ENCODE measurements at regions not wholly inside any gene's neighbourhood (a gene's known extent, or its start where the extent isn't known, plus 50 kb on each side); places are given as distances from the start of the nearest gene placed in this dataset.
A peak's percentile ranks its signal among the peaks of the same experiment; 100 is the strongest.
"Not testable (repeated sequence)": the region's sequence is repeated elsewhere in the genome, so short reads cannot be mapped to it uniquely, and the experiment has no call there.

- no peak for DNase-seq (ENCODE audit: low read depth)
Observed at GRCh38 chr7:28328822-28329660, 83.3 kb upstream of the CREB5 start.

DNA sequence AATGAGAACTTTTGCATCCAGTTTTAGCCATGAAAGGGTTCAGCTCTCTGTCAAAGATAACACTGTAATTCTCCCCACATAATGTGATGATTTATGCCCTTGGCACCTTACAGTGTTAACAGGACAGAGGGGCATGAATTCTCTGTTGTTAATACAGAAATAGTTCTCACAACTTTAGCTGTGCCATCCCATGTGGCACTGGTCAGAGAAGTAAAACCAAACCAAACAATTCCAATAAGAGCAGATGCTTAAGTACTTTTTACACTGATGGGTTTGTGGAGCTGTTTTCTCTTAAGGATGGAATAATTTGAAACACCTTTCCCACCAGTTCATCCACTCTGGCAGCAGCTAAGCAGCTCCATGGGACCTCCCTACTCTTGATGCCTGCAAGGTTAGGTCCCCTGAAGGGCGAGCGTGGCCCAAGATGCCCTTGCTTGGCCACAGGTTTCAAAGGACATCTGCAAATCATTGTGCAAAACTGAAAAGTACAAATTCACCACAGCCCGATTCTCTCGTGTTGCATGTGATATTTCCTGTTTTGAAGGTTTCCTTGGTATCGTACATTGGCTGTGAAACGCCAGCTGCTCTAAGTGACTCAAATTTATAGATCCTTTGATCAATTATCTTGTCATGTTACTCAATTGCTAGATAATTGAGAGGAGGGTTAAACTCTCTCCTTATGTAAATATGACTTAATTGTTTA, 82.5 kb upstream of the CREB5 start:
- no peak for DNase-seq (ENCODE audit: low read depth)

DNA sequence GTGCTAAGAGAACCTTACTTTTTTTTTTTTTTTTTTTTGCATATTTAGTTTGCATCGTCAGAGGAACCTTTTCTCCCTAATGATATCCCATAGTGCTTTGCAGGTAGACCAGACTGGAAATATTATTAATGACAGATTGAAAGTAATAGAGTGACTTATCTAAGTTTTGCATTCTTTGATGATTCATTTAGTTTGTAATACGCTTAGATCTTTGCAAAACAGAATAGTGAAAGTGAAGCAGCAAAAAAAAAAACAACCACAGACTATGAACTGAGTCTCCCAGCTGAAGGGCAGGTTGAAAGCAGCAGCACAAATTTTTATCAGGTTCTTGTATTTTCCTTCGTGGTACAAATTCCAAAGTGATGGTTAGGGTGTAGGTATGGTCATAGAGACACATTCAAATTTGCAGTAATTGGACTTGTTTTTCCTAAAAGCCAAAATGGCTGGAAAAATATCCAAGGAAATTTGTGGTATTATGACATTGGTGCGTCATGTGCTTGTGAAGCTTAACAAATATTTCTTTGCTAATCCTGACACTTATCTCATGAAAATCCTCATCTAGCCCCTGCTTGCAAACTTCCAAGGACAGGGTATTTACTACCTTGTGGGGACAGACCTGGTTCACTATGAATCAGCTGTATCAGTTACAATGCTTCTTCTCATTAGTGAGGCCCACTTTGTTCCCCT, 81.8 kb upstream of the CREB5 start:
- no peak for DNase-seq (ENCODE audit: low read depth)

DNA sequence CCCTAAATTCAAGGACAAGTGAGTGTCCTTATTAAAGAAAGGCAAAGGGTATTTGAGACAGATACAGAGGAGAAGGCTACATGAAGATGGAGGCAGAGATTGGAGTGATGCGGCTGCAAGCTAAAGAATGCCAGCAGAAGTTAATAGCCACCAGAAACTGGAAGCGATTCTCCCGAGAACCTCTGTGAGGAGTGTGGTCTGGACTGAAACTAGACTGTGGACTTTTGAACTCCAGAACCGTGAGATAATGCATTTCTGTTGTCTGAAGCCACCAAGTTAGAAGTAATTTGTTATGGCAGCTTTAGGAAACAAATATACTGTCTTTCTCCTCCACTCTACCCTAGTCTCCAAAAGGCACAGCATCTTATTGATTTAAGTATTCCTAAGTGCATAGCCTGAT, 80.3 kb upstream of the CREB5 start:
- DNase-seq (ENCODE audit: low read depth): no peak

- DNase-seq (ENCODE audit: low read depth): not testable (repeated sequence)
Observed at GRCh38 chr7:28333548-28333947, 78.8 kb upstream of the CREB5 start.

DNA sequence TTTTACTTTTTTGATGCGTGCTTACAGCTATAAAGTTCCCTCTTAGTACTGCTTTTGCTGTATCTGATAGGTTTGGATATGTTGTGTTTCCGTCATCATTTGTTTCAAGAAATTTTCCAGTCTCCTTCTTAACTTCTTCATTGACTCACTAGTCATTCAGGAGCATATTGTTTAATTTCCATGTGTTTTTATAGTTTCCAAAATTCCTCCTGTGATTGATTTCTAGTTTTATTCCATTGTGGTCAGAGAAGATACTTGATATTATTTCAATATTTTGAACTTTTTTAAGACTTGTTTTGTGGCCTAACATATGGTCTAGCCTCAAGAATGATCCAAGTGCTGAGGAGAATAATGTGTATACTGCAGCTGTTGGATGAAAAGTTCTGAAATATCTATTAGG, 75.5 kb upstream of the CREB5 start:
- DNase-seq (ENCODE audit: low read depth): no peak

DNA sequence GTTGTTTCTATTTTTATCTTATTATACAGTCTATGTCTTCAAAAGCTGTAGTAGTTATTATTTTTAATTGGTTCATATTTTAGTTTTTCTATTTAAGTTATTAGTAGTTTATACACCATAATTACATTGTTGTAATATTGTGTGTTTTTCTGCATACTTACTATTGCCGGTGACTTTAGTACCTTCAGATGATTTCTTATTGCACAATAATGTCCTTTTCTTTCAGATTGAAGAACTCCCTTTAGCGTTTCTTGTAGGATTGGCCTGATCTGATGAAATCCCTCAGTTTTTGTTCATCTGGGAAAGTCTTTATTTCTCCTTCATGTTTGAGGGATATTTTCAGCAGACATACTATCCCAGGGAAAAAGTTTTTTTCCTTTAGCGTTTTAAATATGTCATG, 74.3 kb upstream of the CREB5 start:
- DNase-seq (ENCODE audit: low read depth): no peak

DNA sequence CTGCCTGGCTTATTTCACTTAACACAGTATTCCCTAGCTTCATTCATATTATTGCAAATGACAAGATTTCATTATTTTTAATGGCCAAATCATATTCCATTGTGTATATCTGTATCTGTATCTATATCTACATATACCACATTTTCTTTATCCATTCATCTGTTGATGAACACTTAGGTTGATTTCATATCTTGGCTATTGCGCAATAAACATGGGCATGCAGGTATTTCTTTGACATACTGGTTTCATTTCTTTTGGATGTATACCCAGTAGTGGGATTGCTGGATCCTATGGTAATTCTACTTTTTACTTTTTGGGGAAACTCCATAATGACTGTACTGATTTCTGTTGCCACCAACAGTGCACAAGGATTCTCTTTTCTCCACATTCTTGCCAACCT, 68.9 kb upstream of the CREB5 start:
- DNase-seq (ENCODE audit: low read depth): no peak

DNA sequence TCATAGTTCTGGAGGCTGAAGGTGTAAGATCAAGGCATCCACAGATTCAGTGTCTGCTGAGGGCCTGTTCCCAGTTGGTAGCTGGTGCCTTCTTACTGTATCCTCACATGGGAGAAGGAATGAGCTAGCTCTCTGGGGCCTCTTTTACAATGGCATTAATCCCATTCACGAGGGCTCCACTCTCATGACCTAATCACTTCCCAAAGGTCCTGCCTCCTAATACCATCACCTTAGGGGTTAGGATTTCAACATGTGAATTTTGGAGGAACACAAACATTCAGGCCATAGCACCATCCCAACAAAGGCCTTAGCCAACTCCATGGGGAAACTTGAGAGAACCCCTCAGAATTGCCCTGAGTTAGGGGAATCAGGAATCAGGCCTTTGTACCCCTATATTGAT, 66.1 kb upstream of the CREB5 start:
- DNase-seq (ENCODE audit: low read depth): no peak

DNA sequence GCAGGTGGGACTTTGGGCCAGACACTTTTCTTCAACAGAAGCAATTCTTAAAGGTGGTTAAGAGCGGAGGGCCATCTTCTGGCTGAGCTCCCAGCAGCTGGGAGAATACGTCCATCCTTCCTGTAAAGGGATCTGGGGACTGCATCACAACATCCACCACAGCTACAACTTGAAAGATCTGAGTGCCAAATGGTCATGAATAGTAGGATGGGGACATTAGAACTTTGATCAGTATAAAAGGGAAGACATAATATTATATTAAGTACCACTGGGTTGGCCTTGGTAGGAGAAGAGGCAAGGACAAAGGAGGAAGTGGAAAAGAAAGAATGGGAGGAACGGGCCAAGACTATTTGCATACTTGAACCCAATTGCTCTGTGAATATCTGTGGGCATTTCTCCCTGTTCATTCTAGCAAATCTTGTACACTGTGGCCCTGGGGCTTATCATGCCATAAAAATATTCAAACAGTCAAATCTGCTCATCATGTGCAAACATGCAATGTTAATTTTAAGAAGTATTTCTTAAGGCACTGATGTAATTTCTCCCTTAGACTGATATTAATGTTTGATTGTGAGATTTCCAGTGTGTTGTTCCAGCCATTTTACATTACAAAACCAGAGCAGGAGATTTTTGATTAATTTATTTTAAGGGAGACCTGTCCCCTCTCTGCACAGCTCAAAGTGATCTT, 65.5 kb upstream of the CREB5 start:
- no peak for DNase-seq (ENCODE audit: low read depth)

- DNase-seq (ENCODE audit: low read depth): no peak
Observed at GRCh38 chr7:28347475-28348318, 64.6 kb upstream of the CREB5 start.

- DNase-seq (ENCODE audit: low read depth): peak; percentile 23
Observed at GRCh38 chr7:28348636-28349035, 63.7 kb upstream of the CREB5 start.

GRCh38 chr7:28349637-28350036, 62.7 kb upstream of the CREB5 start:
- DNase-seq (ENCODE audit: low read depth): no peak

DNA sequence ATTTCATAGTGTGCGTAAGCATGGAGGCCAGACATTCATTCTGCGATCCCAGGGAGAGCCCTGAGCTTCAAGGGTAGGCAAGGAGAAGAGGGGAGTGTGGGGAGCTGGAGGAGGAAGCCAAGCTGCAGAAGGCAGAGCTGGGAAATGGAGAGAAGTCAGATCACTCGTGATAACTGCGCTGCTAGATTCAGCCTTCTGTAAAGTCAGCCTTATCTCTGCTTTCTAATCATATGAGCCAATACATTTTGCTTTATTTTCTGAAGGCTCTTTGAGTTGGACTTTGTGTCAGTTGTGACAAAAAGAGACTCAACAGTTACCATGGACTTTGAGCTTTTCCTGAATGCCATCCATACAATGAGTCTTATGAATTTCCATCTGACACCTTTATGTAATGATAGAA, 61.7 kb upstream of the CREB5 start:
- no peak for DNase-seq (ENCODE audit: low read depth)

- DNase-seq (ENCODE audit: low read depth): no peak
Observed at GRCh38 chr7:28351450-28351849, 60.9 kb upstream of the CREB5 start.

DNA sequence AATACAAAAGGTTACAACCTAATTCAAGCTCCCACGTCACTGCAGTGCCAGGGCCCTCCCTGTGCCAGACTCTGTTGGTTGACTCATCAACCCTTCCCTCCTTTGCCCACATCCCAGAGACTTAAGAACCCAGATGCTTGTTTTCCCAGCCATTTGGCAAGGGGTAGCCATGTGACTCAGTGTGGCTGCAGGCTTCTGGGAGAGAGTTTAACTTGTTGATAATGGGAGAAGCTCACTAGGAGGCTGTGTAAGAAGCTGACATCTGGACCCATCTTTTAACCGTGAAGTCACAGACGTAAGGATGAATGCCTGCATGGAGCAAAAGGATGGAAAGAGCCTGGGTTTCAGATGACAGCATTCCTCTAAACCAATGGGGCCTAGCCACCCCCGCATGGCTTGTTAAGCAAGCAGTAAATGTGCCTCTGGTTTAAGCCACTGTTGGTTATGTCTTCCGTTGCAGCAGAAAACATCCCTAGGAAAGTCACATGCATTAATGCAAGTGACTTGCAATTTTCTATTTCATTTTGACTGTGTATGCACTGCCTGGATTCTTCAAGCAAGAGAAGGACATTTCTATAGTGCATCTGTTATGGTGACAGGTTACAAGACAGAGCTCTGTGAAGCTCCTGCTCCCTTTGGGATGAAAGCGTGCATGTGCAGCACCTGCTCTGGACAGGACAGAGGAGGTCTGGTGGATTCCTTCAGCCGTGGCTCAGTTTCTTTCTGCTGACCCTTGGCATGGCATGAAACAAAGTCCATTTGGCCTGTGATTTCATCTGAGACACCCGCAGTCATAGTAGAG, 57.5 kb upstream of the CREB5 start:
- peak; percentile 98 for DNase-seq (ENCODE audit: low read depth)

DNA sequence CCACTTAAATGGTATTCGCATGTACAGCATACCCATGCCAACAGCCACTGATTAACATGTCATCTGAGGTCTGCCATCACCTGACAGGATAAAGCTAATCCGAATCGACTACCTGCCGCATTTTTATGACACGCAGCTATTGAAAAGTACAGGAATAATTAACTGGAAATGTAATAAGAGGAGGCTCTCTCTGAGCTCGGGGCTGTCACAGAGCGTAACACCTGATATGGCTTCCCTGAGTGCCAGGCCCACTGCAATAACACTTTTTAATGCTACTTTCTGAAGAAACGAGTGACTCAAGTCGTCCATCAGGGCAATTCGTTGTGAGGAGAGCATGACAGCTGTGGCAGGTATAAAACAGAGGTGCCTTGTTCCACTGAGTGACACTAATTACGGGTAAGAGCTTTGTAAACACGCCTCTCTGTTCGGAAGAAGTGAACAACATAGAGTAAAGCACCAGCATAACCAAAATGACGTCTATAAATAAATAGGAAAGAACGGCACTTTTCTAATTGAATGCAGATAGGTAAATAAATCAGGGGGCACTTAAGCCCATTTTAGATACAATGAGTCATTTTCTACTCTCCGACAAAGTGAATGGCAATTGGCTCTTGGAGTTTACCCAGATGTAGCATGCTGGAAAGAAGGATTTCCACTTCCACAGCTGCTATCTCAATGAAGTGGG, 56.5 kb upstream of the CREB5 start:
- peak; percentile 23 for DNase-seq (ENCODE audit: low read depth)

DNA sequence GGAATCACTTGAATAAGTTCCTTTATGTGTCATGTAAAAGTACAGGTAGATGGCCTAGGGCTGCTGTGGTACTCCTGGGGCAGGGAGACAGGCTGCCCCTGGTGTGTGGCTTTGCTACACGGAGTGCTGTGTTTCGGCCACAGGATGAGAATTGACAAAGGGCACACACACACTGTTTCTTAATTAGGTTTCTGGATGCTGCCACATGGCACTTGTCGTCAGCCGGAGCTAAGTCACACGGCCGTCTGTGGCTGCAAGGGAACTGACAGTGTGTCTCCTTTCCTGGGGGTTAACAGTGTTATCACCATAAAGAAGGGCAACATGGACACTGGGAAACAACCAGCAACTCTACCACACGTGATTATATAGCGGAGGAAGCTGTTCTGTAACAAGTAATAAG, 55.7 kb upstream of the CREB5 start:
- DNase-seq (ENCODE audit: low read depth): no peak

GRCh38 chr7:28358423-28358868, 53.9 kb upstream of the CREB5 start:
- peak; percentile 96 for DNase-seq (ENCODE audit: low read depth)

DNA sequence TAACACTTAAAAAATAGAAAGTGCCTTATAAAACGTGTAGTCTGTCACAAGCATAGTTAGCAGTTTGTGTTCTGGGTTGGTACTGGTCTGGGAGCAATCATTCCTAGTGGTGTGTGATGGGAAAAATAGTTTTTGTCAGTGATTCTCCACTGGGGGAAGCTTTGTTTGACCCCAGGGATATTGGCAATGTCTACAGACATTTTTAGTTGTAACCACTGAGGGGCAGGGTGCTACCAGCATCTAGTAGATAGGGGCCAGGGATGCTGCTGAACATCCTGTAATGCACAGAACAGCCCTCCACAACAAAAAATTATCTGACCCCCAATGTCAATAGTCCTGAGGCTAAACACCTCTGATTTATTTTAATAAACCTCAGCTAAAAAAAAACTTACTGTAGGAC, 51.6 kb upstream of the CREB5 start:
- no peak for DNase-seq (ENCODE audit: low read depth)

All from renal cortical epithelial cell (primary cell).